Prostate gland (tissue), 2 donors: ENCODE measurements at regions not wholly inside any gene's neighbourhood (a gene's known extent, or its start where the extent isn't known, plus 50 kb on each side); places are given as distances from the start of the nearest gene placed in this dataset.

Experiments
- CTCF ChIP-seq, 4 experiments: fragments of 200-600 bp in 2 of 4; fragments of 450-650 bp in 2 of 4; sonication (generic) in 2 of 4; IDR thresholded peaks; 1 replicate in 3 of 4; 2 replicates in 1 of 4; pipeline ENCODE4 v1.5.1; 2016 to 2019; ENCODE audit warnings: antibody characterized with exemption in 4 of 4, mild to moderate bottlenecking in 2 of 4, moderate library complexity in 2 of 4
- POLR2A ChIP-seq: fragments of 450-650 bp; IDR thresholded peaks from one replicate; pipeline ENCODE4 v1.6.1; 2016; ENCODE audit warnings: antibody characterized with exemption, mild to moderate bottlenecking
- POLR2AphosphoS5 ChIP-seq: sonication (generic); formaldehyde crosslinking; IDR thresholded peaks from one replicate; pipeline ENCODE4 v1.6.1; 2017; ENCODE audit warnings: antibody characterized with exemption

DNA sequence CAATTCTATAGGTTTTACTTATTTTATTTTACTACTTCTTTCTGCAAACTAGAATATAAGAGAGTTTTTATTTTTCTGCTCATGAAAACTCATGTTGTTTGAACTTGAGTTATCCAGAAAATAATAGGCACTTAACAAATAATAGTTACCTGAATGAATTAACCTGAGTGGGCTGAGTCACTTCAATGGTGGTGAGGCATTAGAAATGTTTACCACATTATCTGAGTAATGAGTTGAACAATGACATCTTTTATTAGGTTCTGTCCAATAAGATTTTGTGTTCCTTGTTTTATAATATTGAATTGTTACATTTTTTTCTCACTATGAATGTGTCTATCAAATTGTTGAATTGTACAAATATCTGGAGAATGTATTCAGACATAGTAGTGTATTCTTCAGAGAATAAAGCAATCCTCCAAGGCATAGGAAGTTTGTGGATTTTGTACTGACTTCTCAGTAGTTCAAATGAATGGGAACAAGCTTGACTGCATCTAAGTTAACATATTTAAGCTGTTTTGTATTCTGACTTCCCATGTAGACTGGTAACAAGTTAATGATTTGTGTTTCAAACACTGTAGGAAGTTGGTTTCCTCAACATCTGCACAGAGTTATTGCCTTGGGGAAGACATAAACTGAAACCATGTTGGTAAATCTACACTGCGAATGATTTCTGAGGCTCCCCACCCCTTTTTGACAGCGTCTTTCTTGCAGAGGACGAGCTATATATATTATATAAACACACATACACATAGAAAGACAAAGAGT is 1808.9 kb upstream of the TENM3 start:
- TF ChIP-seq CTCF (IDR thresholded peaks at IDR 0.05) (no peak), POLR2AphosphoS5 (no peak), POLR2A (no peak)
